OCI-LY3 (cell line): ENCODE measurements at regions not wholly inside any gene's neighbourhood (a gene's known extent, or its start where the extent isn't known, plus 50 kb on each side); places are given as distances from the start of the nearest gene placed in this dataset.

Source experiments
- EZH2phosphoT487 ChIP-seq: fragments of 200-600 bp; shearing (Covaris generic); IDR thresholded peaks from 2 replicates; pipeline ENCODE4 v1.6.1; 2018; ENCODE audit warnings: antibody characterized with exemption, mixed run types, low read depth
- TF ChIP-seq, protein P1 (sequence below): fragments of 200-600, 300-600 bp; sonication (generic); IDR thresholded peaks from 2 replicates; pipeline ENCODE4 v1.5.1; 2014; ENCODE audit warnings: antibody characterized with exemption, low read length, low read depth

GRCh38 chr15:36235173-36235572, 344.3 kb upstream of the CDIN1 start:
- TF ChIP-seq, protein P1, sequence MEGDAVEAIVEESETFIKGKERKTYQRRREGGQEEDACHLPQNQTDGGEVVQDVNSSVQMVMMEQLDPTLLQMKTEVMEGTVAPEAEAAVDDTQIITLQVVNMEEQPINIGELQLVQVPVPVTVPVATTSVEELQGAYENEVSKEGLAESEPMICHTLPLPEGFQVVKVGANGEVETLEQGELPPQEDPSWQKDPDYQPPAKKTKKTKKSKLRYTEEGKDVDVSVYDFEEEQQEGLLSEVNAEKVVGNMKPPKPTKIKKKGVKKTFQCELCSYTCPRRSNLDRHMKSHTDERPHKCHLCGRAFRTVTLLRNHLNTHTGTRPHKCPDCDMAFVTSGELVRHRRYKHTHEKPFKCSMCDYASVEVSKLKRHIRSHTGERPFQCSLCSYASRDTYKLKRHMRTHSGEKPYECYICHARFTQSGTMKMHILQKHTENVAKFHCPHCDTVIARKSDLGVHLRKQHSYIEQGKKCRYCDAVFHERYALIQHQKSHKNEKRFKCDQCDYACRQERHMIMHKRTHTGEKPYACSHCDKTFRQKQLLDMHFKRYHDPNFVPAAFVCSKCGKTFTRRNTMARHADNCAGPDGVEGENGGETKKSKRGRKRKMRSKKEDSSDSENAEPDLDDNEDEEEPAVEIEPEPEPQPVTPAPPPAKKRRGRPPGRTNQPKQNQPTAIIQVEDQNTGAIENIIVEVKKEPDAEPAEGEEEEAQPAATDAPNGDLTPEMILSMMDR = no peak
- no peak for TF ChIP-seq EZH2phosphoT487
